ENCODE measurements at regions not wholly inside any gene's neighbourhood (a gene's known extent, or its start where the extent isn't known, plus 50 kb on each side); places are given as distances from the start of the nearest gene placed in this dataset.
"Not testable (repeated sequence)": the region's sequence is repeated elsewhere in the genome, so short reads cannot be mapped to it uniquely, and the experiment has no call there.

GRCh38 chrX:23458957-23459356 is 124.3 kb downstream of the PTCHD1 start:
- not testable (repeated sequence) for DNase-seq

GRCh38 chrX:23465105-23465791 is 130.6 kb downstream of the PTCHD1 start:
- no peak for DNase-seq

DNA sequence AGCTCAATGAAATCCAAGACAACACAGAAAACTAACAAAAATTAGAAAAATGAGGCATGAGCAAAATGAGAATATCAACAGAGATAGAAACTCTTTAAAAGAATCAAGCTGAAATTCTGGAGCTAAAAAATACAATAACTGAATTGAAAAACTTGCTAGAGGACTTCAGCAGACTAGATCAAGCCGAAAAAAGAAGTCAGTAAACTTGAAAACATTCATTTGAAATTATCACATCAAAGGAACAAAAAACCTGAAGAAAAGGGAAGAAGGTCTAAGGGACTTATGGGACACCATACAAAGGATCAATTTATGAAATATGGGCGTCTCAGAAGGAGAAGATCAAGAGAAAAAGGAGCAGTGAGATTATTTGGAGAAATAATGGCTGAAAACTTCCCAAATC is 131.3 kb downstream of the PTCHD1 start:
- DNase-seq = no peak

DNA sequence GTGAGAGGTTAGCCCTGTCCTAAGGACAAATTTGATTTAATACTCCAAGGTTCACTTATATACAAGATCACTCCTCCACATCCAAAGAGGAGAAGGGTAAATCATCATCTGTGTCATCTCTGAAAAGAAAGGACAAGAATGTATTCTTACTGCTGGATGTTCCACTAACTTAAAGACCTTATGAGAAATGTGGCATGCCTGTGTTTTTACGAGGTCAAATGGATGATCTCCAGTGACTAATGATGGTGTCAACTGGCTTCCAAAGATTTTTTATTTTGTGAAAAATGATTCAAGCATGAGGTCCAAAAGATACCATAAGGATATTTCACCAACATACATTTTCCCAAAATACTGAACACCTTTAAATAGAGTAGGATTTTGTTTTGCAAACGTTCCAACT is 143.4 kb downstream of the PTCHD1 start:
- DNase-seq = no peak

- no peak for DNase-seq
Measured at GRCh38 chrX:23478561-23478960, 143.9 kb downstream of the PTCHD1 start.

DNA sequence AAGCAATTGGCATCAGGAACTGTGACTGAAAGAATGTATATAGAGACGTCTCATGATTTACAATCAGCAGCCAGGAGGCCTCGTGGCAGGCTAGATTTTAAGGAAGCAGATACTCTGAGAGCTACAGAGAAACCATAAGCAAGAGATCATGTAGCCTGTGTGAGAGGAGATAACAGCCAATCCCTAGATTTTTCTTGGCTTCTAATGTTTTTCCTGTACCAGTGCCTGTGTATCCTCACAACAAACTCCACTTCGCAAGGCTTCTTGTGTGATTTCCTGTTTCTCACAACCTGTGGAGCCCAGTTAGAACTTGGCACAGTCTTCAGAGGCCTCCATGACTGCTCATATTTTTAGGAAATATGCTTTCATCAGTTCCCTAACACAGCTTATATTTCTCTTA is 147.9 kb downstream of the PTCHD1 start:
- no peak for DNase-seq

DNA sequence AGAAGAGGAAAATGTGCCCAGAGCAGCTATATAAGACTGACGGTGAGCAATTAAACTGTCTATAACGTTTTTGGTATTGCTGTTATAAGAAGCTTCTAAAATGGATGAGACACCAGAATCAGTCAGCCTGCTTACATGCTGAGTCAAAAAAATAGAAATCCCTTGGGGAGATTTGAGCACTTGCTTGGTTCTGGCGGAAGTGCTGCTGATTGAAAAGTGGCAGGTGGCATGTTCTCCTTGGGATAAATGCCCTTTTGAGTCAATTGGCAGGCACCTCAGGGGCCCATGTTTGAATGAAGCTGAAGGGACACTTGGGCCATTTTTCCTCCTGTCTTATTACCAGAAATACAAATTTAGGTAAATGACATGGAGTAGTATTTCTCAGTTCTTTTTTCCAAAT is 148.7 kb downstream of the PTCHD1 start:
- no peak for DNase-seq

GRCh38 chrX:23493941-23494374 is 159.3 kb downstream of the PTCHD1 start:
- no peak for DNase-seq

DNA sequence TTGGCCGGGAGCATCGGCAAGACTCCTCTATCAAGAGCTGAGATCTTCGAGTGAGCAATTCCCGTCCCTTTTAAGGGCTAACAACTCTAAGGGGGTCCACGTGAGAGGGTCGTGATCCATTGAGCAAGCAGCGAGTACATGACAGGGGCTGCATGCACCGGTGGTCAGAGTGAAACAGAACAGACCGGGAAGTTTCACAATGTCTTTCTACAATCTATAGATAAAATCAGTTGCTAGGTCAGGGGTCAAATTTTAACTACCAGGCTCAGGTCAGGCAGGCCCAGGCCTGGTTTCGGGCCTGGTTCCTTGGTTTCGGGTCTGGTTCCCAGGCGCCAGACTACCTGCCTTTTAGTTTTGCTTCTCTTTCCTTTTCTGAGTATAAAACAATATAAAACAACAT is 160.1 kb downstream of the PTCHD1 start:
- DNase-seq = no peak

GRCh38 chrX:23497919-23498318 is 163.3 kb downstream of the PTCHD1 start:
- no peak for DNase-seq

DNA sequence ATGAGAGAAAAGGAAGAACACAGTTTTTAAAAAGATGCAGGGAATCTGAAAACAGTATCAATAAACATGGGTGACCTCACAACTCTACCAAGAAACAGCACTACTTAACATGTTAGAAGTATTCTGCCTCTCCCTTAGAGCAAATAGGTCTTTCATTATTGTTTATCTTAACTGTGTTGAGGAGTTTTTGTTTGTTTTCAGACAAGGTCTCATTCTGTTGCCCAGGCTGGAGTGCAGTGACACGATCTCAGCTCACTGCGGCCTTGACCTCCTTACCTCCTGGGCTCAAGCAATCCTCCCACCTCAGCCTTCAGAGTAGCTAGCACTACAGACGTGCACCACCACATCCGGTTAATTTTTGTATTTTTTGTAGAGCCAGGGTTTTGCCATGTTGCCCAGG is 165.3 kb upstream of the PRDX4 start:
- DNase-seq = no peak

GRCh38 chrX:23503835-23504539 is 163.3 kb upstream of the PRDX4 start:
- DNase-seq = no peak

GRCh38 chrX:23504540-23504884 is 162.8 kb upstream of the PRDX4 start:
- no peak for DNase-seq

DNA sequence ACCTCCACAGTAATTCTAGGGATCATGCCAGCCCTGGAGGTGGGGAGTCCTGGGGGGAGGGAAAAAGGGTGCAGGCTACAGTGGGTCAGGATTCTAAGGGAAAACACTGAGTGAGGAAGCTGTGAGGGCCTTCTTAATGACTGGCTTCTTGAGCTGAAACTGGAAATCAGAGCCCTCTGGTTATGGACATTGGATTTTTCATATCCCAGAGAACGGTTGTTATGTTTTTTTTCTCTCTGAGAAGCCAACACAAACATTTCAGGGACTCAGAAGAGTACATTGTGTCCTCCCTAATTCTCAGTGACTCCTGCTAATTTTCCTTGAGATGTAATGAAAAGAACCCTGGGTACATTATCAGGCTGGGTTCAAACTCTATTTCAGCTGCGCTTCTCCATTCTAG is 162.4 kb upstream of the PRDX4 start:
- DNase-seq = no peak

- no peak for DNase-seq
Measured at GRCh38 chrX:23505531-23506303, 161.6 kb upstream of the PRDX4 start.

DNA sequence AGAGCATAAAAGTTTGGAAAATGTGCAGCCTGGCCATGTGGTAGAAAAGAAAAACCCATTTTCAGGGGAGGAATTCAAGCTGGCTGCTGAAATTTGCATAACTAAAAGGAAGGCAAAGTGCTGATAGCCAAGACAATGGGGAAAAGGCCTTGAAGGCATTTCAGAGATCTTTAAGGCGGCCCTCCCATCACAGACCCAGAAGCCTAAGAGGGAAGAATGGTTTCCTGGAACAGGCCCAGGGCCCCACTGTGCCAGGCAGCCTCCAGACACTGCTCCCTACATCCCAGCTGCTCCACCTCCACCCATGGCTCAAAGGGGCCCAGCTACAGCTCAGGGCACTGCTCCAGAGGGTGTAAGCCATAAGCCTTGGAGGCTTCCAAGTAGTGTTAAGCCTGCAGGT is 158.0 kb upstream of the PRDX4 start:
- no peak for DNase-seq

DNA sequence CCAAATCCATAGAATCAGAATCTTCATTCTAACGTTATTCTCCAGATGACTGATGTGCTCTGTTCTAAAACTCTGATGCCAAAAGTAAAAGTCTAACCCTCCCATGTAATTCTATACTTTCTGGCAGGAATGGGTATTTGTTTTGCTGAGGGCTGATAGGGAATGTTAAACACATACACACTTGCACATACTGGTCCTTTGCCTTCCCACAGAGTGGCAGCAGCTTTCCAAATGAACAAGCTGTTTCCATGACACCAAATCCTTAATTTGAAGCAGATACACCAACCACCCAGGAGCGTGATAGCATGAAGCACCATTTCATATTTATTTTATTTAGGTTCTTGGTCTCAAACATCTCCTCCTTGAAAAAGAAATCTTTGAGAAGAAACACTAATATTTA is 155.5 kb upstream of the PRDX4 start:
- no peak for DNase-seq

- no peak for DNase-seq
Measured at GRCh38 chrX:23513121-23513520, 154.2 kb upstream of the PRDX4 start.

GRCh38 chrX:23514082-23514481 is 153.2 kb upstream of the PRDX4 start:
- DNase-seq = no peak

DNA sequence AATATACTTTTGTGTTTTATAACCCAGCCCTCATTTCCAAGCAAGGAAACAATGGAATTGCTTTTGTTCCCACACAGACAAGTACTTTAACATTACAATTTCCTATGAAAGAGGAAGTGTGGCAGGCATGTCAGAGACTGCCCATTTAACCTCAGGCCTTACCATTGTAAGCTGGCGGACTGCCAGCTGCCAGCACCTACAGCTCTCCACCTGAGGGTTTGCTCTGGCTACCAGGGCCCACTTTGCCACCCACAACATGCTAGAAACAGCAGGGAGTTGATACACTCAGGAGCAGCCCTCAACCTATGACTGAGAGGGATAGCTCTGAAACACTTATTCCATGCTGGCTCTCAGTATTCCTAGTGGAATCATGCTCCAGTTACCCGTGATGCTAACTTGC is 152.3 kb upstream of the PRDX4 start:
- no peak for DNase-seq

- DNase-seq = not testable (repeated sequence)
Measured at GRCh38 chrX:23523026-23523657, 144.2 kb upstream of the PRDX4 start.

GRCh38 chrX:23524467-23524866 is 142.8 kb upstream of the PRDX4 start:
- DNase-seq = no peak

- no peak for DNase-seq
Measured at GRCh38 chrX:23525531-23525930, 141.8 kb upstream of the PRDX4 start.

GRCh38 chrX:23540532-23540931 is 126.8 kb upstream of the PRDX4 start:
- DNase-seq = no peak
